Endothelial cell of umbilical vein (primary cell): ENCODE measurements at regions not wholly inside any gene's neighbourhood (a gene's known extent, or its start where the extent isn't known, plus 50 kb on each side); places are given as distances from the start of the nearest gene placed in this dataset.

ENCODE experiments used
- BruUV-seq: library from RNA; stranded (reverse); fragments of 400-500 nt; replicated peaks from 2 replicates; lab custom pipeline; 2021; lab: Mats Ljungman, UMichigan
- CTCF ChIA-PET: fragments of 300-600, 350-600 bp; sonication (Branson Sonifier 250); formaldehyde crosslinking; loops from one replicate; lab custom pipeline; 2021; ENCODE audit warnings: antibody characterized with exemption, inconsistent platforms; lab: Charles Lee
- POLR2A ChIA-PET: fragments of 300-600, 350-600 bp; sonication (Branson Sonifier 250); formaldehyde crosslinking; loops from one replicate; lab custom pipeline; 2021; ENCODE audit warnings: antibody characterized with exemption, inconsistent platforms; lab: Charles Lee
- DNase-seq: peaks from one replicate; pipeline ENCODE4 v3.0.0-alpha.2; 2011; ENCODE audit warnings: low read depth, low spot score
- FAIRE-seq: peaks from 2 replicates; lab custom pipeline; 2011; peaks lifted over from hg19 to GRCh38; lab: Jason Lieb, UNC
- H2AFZ ChIP-seq: 2 replicates; pipeline ENCODE4 v1.6.0; 2012; ENCODE audit warnings: low read depth, low read length, control low read depth, inconsistent platforms
- H3K27ac ChIP-seq: 2 replicates; pipeline ENCODE4 v1.5.1; 2011; ENCODE audit warnings: low read depth, mild to moderate bottlenecking, control low read depth, low read length, moderate library complexity; ENCODE audit not compliant: insufficient read depth
- H3K27me3 ChIP-seq, 2 experiments: 2 replicates each; pipeline versions ENCODE4 v1.6.0 to v1.6.1; 2011; ENCODE audit warnings: low read length in 2 of 2, mixed read lengths in 1 of 2; ENCODE audit not compliant: control insufficient read depth in 2 of 2, insufficient read depth in 2 of 2
- H3K36me3 ChIP-seq, 2 experiments: 2 replicates in 1 of 2; 3 replicates in 1 of 2; pipeline ENCODE4 v1.5.1; 2011; ENCODE audit warnings: low read length in 2 of 2, mild to moderate bottlenecking in 1 of 2, moderate library complexity in 1 of 2; ENCODE audit not compliant: control insufficient read depth in 2 of 2, insufficient read depth in 2 of 2; ENCODE audit errors: extremely low read depth in 1 of 2
- H3K4me1 ChIP-seq: 3 replicates; pipeline ENCODE4 v1.5.1; 2011; ENCODE audit warnings: mild to moderate bottlenecking, low read length; ENCODE audit not compliant: control insufficient read depth, insufficient read depth; ENCODE audit errors: extremely low read depth
- H3K4me2 ChIP-seq: 2 replicates; pipeline ENCODE4 v1.6.1; 2011; ENCODE audit warnings: low read length, control low read depth, mixed read lengths; ENCODE audit not compliant: insufficient read depth
- H3K4me3 ChIP-seq, 3 experiments: fragments of 200-600 bp in 1 of 3; sonication (generic), shearing (Covaris generic) in 1 of 3; replicated peaks in 1 of 3; 2 replicates each; pipeline ENCODE4 v1.5.1; 2011 to 2016; ENCODE audit warnings: control low read depth in 3 of 3, low read length in 3 of 3, mild to moderate bottlenecking in 2 of 3, inconsistent platforms in 1 of 3, low read depth in 1 of 3, moderate library complexity in 1 of 3; ENCODE audit not compliant: insufficient read depth in 1 of 3
- H3K79me2 ChIP-seq: 2 replicates; pipeline ENCODE4 v1.6.0; 2012; ENCODE audit warnings: low read length, inconsistent platforms; ENCODE audit not compliant: control insufficient read depth, insufficient read depth
- H3K9ac ChIP-seq: replicated peaks from 2 replicates; pipeline ENCODE3; 2011; ENCODE audit warnings: low read length, control low read depth; ENCODE audit not compliant: insufficient read depth; ENCODE audit errors: extremely low read depth
- H3K9me1 ChIP-seq: replicated peaks from 3 replicates; pipeline ENCODE4 v1.6.0; 2011; ENCODE audit warnings: mild to moderate bottlenecking, low read length; ENCODE audit not compliant: control insufficient read depth, insufficient read depth; ENCODE audit errors: extremely low read depth
- H3K9me3 ChIP-seq: replicated peaks from 2 replicates; pipeline ENCODE4 v1.5.1; 2012; ENCODE audit warnings: low read length, inconsistent platforms; ENCODE audit not compliant: control insufficient read depth, insufficient read depth
- H4K20me1 ChIP-seq: replicated peaks from 2 replicates; pipeline ENCODE3; 2011; ENCODE audit warnings: mild to moderate bottlenecking, low read length; ENCODE audit not compliant: control insufficient read depth, insufficient read depth; ENCODE audit errors: extremely low read depth
- CTCF ChIP-seq, 2 donors: IDR thresholded peaks; 1 replicate in 1 of 2; 2 replicates in 1 of 2; pipeline ENCODE4 v1.5.1; 2011; ENCODE audit warnings: low read length in 2 of 2, mild to moderate bottlenecking in 2 of 2, moderate library complexity in 2 of 2, control low read depth in 1 of 2, inconsistent platforms in 1 of 2, low read depth in 1 of 2; ENCODE audit not compliant: insufficient read depth in 1 of 2; ENCODE audit errors: extremely low read depth in 1 of 2
- FOS ChIP-seq: IDR thresholded peaks from 2 replicates; pipeline ENCODE4 v1.6.1; 2011; ENCODE audit warnings: mild to moderate bottlenecking, low read length, moderate library complexity, borderline replicate concordance; ENCODE audit not compliant: insufficient read depth
- GATA2 ChIP-seq: IDR thresholded peaks from 2 replicates; pipeline ENCODE4 v1.7.0; 2011; ENCODE audit warnings: low read depth, mild to moderate bottlenecking, moderate library complexity, mixed read lengths, low read length; ENCODE audit not compliant: insufficient read length, insufficient read depth
- JUN ChIP-seq: IDR thresholded peaks from 2 replicates; pipeline ENCODE4 v1.6.1; 2011; ENCODE audit warnings: borderline replicate concordance, low read depth; ENCODE audit not compliant: insufficient read length, insufficient read depth
- MAX ChIP-seq: IDR thresholded peaks from 2 replicates; pipeline ENCODE4 v1.6.1; 2011; ENCODE audit not compliant: insufficient read depth, insufficient read length
- MYC ChIP-seq: IDR thresholded peaks from one replicate; pipeline ENCODE4 v1.6.1; 2011; ENCODE audit warnings: mild to moderate bottlenecking, low read depth, low read length
- POLR2A ChIP-seq: IDR thresholded peaks from 2 replicates; pipeline ENCODE4 v1.6.1; 2012; ENCODE audit warnings: low read depth, mild to moderate bottlenecking, control low read depth, low read length
- dilution Hi-C: fragments of 300-500 bp; cut with MboI; formaldehyde crosslinking; loops from one replicate; pipeline ENCODE4 v1.15.0; 2019; ENCODE audit warnings: low sequenced_read_pairs; ENCODE audit not compliant: extremely low pct_ligation_motif_present
- intact Hi-C: fragments of 100-400 bp; cut with micrococcal nuclease; formaldehyde crosslinking; loops from one replicate; pipeline ENCODE4 v1.10.0; 2022

DNA sequence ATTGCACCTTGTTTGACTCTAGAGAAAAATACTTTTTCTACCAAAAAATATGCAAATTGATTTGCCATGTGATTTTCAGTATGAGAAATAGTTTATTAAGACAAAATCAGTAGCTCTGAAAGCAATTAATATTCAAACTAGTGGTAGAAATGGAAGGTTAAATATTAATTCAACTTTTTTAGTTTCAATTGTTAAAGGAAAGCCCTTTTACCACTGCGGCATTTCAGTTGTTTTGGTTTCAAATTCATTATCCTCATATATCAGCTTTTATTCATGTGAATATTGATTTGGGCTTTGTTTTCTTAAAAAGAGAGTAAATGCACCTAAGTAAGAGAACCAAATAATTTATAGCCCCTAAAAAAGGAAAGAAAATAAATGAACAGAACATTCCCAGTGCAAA lies 660.6 kb upstream of the CHD1 start:
- Histone ChIP-seq H3K4me2 (no peak overlapping the region), H3K9me3 (no peaks in the 10 kb centered on the region), H3K27me3 (no peaks in the 10 kb centered on the region), H4K20me1 (no peaks in the 10 kb centered on the region), H2AFZ (no peak overlapping the region), H3K36me3 (no peaks in the 10 kb centered on the region), H3K27ac (no peak overlapping the region), H3K4me1 (no peaks in the 10 kb centered on the region), H3K9me1 (no peaks in the 10 kb centered on the region), H3K9ac (no peak overlapping the region), H3K4me3 (no peak overlapping the region), H3K79me2 (no peaks in the 10 kb centered on the region)
- no TSS peak for BruUV-seq
- ChIA-PET POLR2A (no interaction called here), CTCF (no interaction called here)
- TF ChIP-seq GATA2 (no peak), FOS (no peak)
- intact Hi-C loops = no loop called here
- dilution Hi-C loops = no loop called here
- FAIRE-seq = no peak
- DNase-seq = no peak

DNA sequence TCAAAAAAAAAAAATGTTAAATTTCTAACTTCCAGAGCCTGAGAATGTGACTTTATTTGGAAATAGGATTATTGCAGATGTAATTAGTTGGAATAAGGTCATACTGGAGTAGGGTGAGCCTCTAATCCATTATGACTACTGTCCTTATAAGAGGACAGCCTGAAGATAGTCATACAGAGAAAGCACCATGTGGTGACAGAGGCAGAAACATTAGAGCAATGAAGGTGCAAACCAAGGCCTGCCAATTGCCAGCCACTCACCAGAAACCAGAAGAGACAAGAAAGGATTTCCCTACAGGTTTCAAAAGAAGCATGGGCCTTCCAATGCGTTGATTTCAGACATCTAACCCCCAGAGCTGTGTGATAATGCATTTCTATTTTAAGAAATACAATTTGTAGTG lies 659.2 kb upstream of the CHD1 start:
- dilution Hi-C loops = no loop called here

More for the DNA sequence above, 659.2 kb upstream of the CHD1 start:
- intact Hi-C loops = no loop called here
- no peak for TF ChIP-seq CTCF (IDR thresholded peaks at IDR 0.05; ENCODE audit: extremely low read depth in 1 of 2, insufficient read depth in 1 of 2, low read depth in 1 of 2, low read length in 2 of 2)
- no peak for TF ChIP-seq POLR2A
- no peak for TF ChIP-seq FOS
- TF ChIP-seq MYC = no peak
- no peak for TF ChIP-seq JUN
- TF ChIP-seq MAX = no peak
- DNase-seq (no peak), FAIRE-seq (no peak)
- Histone ChIP-seq H3K27me3 (no peaks in the 10 kb centered on the region), H3K9ac (no peak overlapping the region), H3K27ac (no peak overlapping the region), H3K4me1 (no peaks in the 10 kb centered on the region), H3K79me2 (no peaks in the 10 kb centered on the region), H3K36me3 (no peaks in the 10 kb centered on the region), H3K4me3 (no peak overlapping the region), H3K4me2 (no peak overlapping the region), H3K9me1 (no peaks in the 10 kb centered on the region), H4K20me1 (no peaks in the 10 kb centered on the region), H3K9me3 (no peaks in the 10 kb centered on the region), H2AFZ (no peak overlapping the region)
- ChIA-PET CTCF (no interaction called here), POLR2A (no interaction called here)
- no TSS peak for BruUV-seq
